ENCODE measurements at regions not wholly inside any gene's neighbourhood (a gene's known extent, or its start where the extent isn't known, plus 50 kb on each side); places are given as distances from the start of the nearest gene placed in this dataset.

GRCh38 chr2:6692819-6693218 is 172.9 kb downstream of the CMPK2 start:
- TF ChIP-seq CTCF (IDR thresholded peaks at IDR 0.05; ENCODE audit: borderline replicate concordance, extremely low read depth, low read length, poor library complexity, severe bottlenecking), result no peak
- no peak for TF ChIP-seq EZH2 (IDR thresholded peaks at IDR 0.05; ENCODE audit: borderline replicate concordance, low read depth, low read length, severe bottlenecking)
